ENCODE measurements at regions not wholly inside any gene's neighbourhood (a gene's known extent, or its start where the extent isn't known, plus 50 kb on each side); places are given as distances from the start of the nearest gene placed in this dataset.

GRCh38 chr1:81172483-81172882 is 628.3 kb upstream of the ADGRL2 start:
- no peak for TF ChIP-seq CTCF (IDR thresholded peaks at IDR 0.05)
- TF ChIP-seq POLR2A (IDR thresholded peaks at IDR 0.05): no peak

All from right lobe of liver (tissue), 4 donors.